Renal cortex interstitium (tissue), 11 donors: ENCODE measurements at regions not wholly inside any gene's neighbourhood (a gene's known extent, or its start where the extent isn't known, plus 50 kb on each side); places are given as distances from the start of the nearest gene placed in this dataset.

Experiments
- DNase-seq, 11 donors: peaks; one replicate each; pipeline ENCODE4 v3.0.0-alpha.2; 2013; ENCODE audit warnings: low read depth in 9 of 11, low spot score in 4 of 11; ENCODE audit errors: extremely low read depth in 1 of 11

DNA sequence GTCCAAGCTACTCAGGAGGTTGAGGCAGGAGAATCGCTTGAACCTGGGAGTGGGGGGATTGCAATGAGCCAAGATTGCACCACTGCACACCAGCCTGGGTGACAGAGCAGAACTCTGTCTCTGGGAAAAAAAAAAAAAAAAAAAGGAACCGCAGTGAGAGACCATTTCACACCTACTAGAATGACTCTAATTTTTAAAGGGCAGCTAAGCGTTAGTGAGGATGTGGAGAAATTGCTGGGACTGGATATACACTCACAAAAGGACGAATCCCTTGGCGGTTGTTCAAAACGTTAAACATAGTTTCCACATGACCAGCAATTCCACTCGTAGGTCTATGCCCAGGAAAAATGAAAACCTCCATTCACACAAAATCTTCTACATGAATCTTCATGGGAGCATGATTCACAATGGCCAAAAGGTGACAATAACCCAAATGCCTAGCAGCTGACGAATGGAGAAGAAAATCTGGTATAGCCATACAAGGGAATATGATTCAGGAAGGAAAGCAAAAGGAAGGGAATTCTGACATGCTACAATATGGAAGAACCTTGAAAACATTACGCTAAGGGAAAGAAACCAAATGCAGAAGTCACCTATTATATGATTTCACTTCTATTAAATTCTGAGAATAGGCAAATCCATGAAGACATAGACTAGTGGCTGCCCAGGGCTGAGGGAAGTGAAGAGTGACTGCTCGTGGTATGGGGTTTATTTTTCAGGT lies 127.0 kb downstream of the CHSY1 start:
- DNase-seq: no peak

DNA sequence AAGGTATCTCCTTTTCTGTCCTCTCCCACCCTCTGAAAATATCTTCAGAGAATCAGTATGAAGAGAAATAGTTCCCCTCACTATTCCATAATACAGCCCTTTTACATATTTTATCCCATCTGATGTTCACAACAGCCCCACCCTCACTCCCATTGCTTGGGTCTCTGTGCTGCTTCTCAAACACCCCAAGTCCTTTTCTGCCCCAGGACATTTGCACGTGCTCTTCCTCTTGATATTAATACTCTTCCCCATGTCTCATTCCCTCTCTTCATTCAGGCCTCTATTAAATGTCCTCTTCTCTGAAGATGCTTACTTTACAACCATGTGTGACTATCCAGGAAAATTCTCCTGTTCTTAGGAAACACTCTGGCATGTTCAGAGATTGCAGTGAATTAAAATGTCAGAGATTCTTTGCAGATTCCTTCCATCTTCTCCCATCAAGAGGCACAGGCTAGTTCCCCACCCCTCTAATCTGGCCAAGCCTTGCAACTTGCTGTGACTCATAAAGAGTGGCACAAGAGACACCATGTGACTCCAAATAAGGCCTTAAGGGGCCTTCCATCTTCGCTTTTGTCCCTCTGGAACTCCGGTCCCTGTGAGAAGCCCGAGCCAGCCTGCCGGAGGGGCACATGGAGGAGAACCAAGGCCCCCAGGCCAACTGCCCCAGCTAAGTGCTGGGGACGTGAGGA lies 128.5 kb downstream of the CHSY1 start:
- DNase-seq: no peak

DNA sequence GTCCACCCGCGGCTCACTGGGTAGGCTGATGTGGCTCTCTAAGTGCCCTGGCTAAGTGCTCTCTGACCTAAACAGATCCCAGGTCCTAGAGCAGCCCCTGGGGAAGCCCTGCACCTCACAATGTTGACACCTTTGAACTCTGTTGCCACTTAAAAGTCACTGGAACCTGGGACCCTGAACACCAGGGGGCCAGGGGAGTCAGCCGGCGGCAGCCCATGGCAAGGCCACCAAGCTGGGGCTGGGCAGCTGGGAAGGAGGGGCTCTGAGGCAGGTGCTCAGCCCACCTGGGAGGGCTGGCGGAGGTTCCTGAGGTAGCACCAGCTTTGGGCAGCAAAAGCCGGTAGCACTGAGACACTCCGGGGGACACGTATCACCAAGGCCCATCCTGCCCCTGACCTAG lies 129.0 kb downstream of the CHSY1 start:
- DNase-seq: no peak

DNA sequence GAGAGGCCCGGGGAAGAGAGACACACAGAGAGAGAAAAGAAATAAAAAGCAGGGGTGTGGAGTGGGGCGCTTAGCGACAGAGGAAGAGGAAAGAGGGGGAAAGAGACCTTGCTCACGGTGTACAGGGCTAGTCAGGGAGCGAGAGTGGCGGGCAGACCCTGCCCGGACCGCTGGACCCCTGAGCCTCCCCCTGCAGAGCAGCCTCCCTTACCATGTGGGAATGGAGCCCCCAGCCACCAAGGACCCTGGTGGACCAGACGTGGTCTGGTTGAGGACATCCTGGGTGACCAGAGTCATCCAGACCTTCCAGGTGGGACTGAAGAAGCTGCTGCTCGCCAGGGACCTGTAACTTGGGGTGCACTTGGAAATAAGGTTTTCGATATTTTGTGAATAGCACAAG lies 129.6 kb downstream of the CHSY1 start:
- no peak for DNase-seq

DNA sequence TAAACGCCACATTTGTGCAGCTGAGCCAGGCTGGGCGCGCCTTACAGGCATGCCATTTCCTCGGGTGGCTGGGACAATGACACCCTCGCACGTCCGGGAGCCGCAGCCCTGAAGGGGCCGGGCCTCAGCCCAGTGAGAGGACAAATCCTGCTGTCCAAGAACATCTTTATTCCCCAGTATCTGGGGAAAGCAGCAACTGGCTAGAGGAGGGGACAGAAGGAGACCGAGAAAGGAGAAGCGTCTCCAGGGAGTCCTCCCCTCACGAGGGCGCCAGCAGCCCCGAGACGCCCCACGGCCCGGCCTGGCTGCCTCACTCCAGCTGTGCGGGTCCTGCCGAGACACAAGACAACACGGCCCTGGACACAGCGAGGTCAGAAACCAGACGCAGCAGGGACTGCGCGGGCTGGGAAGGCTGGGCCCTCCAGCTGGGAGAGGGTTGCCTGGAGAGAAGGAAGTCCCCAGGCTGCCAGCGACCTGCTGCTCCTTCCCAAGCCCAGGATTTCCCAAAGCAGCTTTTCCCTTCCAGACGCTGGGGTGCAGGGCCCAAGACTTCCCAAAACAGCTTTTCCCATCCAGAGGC lies 130.2 kb downstream of the CHSY1 start:
- peak in 6 of 11 donors; percentile 50 to 62 (median 56) for DNase-seq

DNA sequence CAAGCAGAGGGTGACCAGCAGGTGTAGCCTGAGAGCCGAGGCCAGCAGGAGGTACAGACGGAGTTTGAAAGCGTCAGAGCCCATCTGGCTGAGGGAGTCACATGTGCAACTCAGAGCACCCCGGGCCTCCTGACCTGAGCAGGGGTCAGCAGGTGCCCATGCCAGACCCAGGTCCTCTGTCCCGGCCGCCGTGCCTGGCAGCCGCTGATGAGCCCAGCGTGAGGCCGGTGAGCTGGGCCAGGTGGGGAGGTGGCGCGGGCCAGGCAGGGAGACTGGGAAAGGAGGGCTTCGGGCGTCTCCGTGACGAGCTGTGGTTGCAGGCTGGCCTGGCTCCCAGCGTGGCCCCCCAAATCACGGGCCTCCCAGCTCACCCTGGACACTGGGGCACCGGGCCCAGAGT lies 130.9 kb downstream of the CHSY1 start:
- no peak for DNase-seq

DNA sequence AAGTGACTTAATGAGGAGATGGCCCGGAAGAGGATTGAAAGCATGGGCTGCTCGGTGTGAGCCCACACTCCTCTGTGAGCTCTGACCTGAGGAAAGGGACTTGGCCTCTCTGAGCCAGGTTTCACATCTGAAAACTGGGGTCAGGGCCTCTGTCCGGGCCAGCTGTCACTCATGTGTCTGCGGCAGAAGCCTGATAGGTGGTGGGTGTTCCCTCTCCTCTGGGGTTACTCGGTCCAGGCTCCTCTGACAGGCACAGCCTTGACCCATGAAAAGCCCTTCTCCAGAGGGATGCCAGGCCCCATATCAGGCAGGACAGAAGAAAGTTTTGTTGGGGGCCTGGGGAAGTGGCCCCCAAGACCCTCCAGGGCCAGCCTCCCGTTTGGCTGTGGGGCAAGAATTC lies 131.4 kb downstream of the CHSY1 start:
- DNase-seq: no peak
